Ascending aorta (tissue), 2 donors: ENCODE measurements at regions not wholly inside any gene's neighbourhood (a gene's known extent, or its start where the extent isn't known, plus 50 kb on each side); places are given as distances from the start of the nearest gene placed in this dataset.

Experiments
- DNase-seq, 2 donors: peaks; one replicate each; pipeline ENCODE4 v3.0.0-alpha.2; 2019; ENCODE audit warnings: low spot score in 2 of 2
- H3K27ac ChIP-seq, 2 donors: fragments of 200-600 bp; sonication (generic); one replicate each; pipeline ENCODE4 v1.5.1; 2016 to 2017; ENCODE audit warnings: mild to moderate bottlenecking in 1 of 2
- H3K27me3 ChIP-seq: fragments of 200-600 bp; sonication (generic); one replicate; pipeline ENCODE4 v1.5.1; 2017
- H3K36me3 ChIP-seq, 2 donors: fragments of 200-600 bp; sonication (generic); one replicate each; pipeline ENCODE4 v1.5.1; 2016
- H3K4me1 ChIP-seq, 2 donors: fragments of 200-600 bp; sonication (generic); one replicate each; pipeline ENCODE4 v1.5.1; 2016 to 2017; ENCODE audit warnings: mild to moderate bottlenecking in 1 of 2
- H3K4me3 ChIP-seq, 2 donors: fragments of 200-600 bp; sonication (generic); one replicate each; pipeline ENCODE4 v1.5.1; 2016 to 2017; ENCODE audit warnings: mild to moderate bottlenecking in 1 of 2
- H3K9me3 ChIP-seq, 2 donors: fragments of 200-600 bp; sonication (generic); one replicate each; pipeline ENCODE4 v1.5.1; 2016
- intact Hi-C: fragments of 100-400 bp; cut with DNase I; formaldehyde crosslinking; loops from one replicate; pipeline ENCODE4 v1.15.1; 2023
- TF ChIP-seq, protein P1 (sequence below), 3 experiments: fragments of 200-600 bp in 2 of 3; fragments of 450-650 bp in 1 of 3; sonication (generic) in 2 of 3; IDR thresholded peaks; one replicate each; pipeline ENCODE4 v1.5.1; 2016 to 2019; ENCODE audit warnings: antibody characterized with exemption in 3 of 3, mild to moderate bottlenecking in 1 of 3, moderate library complexity in 1 of 3

DNA sequence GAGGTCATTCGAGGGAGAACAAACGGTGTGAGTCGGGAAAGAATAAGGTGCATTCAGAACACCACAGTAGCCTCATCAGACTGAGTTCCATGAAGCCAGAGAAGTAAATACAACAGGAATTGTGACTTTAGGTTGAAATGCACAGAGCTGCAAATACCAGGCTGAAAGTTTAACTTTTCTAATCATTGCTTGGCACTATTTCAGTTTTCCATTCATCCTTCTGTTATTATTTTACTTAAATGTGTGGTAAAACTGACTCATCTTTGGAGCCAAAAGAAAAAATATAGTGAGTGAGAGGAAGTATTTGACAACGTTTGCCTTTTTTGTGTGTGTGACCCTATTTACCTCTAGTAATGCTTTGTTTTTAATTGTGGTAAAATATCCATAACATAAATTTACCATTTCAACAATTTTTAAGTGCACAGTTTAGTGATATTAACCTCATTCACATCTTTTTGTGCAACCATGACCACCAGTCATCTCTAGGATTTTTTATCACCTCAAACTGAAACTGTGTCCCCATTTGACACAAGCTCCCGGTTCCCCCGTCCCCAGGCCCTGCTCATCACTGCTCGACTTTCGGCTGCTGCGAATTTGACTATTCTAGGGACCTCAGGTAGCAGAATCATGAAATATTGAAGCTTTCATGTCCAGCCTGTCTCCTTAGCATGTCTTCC, 166.8 kb downstream of the HSD17B3 start:
- no peak for DNase-seq

DNA sequence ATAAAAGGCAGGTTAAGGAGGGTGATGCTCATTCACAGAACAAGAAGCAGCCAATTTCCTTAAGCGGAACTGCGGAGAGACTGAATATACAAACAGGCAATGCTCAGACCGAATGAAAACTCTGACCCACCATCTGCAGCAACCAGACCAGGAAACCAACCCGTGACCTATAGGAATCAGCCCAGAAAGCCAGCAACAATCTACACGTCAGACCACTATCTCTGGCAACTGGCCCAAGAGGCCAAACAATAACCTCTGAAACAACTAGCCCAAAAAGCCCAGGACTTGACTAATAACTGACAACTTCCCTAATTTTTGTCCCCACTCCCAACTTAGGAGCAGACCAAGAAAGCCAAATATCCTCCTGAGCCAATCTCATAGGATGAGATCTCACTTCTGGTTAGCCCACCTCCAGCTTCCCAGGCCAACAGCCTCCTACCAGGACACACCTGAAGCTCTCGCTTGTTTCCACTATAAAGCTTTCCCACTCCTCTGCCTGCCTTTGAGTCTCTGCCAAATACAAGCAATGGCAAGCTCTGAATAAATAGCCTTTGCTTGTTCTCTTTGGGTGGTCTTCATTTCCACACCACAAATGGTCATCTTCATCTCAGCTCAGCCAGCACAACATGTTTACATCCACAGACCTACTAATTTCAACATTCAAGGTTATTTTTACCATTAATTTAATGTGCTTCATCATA, 168.5 kb downstream of the HSD17B3 start:
- Histone ChIP-seq H3K36me3 (no peaks in the 10 kb centered on the region), H3K4me1 (peaks cover 0 to 13% of the 10 kb centered on the region in 2 donors), H3K27ac (no peak overlapping the region), H3K27me3 (no peaks in the 10 kb centered on the region), H3K4me3 (no peak overlapping the region), H3K9me3 (no peaks in the 10 kb centered on the region)
- intact Hi-C loops: no loop called here
- DNase-seq: no peak
- TF ChIP-seq, protein P1, sequence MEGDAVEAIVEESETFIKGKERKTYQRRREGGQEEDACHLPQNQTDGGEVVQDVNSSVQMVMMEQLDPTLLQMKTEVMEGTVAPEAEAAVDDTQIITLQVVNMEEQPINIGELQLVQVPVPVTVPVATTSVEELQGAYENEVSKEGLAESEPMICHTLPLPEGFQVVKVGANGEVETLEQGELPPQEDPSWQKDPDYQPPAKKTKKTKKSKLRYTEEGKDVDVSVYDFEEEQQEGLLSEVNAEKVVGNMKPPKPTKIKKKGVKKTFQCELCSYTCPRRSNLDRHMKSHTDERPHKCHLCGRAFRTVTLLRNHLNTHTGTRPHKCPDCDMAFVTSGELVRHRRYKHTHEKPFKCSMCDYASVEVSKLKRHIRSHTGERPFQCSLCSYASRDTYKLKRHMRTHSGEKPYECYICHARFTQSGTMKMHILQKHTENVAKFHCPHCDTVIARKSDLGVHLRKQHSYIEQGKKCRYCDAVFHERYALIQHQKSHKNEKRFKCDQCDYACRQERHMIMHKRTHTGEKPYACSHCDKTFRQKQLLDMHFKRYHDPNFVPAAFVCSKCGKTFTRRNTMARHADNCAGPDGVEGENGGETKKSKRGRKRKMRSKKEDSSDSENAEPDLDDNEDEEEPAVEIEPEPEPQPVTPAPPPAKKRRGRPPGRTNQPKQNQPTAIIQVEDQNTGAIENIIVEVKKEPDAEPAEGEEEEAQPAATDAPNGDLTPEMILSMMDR (IDR thresholded peaks at IDR 0.05): no peak

More for the DNA sequence above, 166.8 kb downstream of the HSD17B3 start:
- intact Hi-C loops: no loop called here
- Histone ChIP-seq H3K4me1 (peaks cover 0 to 31% of the 10 kb centered on the region in 2 donors), H3K27me3 (no peaks in the 10 kb centered on the region), H3K9me3 (no peaks in the 10 kb centered on the region), H3K36me3 (no peaks in the 10 kb centered on the region), H3K27ac (no peak overlapping the region), H3K4me3 (no peak overlapping the region)
- TF ChIP-seq, protein P1 (IDR thresholded peaks at IDR 0.05): no peak

DNA sequence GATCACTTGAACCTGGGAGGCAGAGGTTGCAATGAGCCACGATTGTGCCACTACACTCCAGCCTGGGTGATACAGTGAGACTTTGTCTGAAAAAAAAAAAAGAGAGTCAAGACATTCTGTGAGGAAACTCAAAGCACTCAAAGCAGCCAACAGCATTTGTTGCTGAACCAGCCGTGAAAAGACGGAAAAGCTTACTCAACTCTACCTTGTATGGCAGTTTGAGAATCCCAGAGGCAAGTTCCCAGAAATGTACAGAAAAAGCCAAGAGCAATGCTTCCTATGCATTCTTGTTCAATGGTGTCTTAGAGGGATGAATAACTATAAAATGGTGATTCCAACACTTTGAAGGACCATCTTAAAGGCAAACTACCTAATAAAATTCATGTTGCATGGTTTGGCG, 170.2 kb downstream of the HSD17B3 start:
- Histone ChIP-seq H3K4me1 (peaks cover 0 to 2% of the 10 kb centered on the region in 2 donors), H3K4me3 (no peak overlapping the region), H3K27me3 (no peaks in the 10 kb centered on the region), H3K9me3 (no peaks in the 10 kb centered on the region), H3K36me3 (no peaks in the 10 kb centered on the region), H3K27ac (no peak overlapping the region)
- no peak for DNase-seq
- intact Hi-C loops: no loop called here
- TF ChIP-seq, protein P1 (IDR thresholded peaks at IDR 0.05): no peak

DNA sequence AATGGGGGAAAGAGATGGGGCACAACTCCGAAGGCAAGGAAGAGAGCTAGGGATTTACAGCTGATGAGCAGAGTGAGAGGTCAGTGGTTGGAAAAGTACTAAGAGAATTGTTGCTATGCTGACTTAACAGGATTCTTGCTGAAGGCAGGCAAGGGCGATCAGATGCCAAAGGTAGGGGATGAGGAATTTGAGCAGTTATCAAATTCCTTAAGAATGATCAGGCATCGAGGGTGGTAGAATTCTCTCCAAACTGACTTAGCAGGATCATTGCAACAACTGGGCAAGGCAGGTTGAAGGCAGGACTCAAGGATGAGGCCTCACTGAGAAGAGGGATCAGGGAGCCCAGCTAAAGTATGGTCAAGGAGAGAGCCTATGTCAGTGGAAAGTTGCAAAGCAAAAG, 171.0 kb downstream of the HSD17B3 start:
- Histone ChIP-seq H3K9me3 (no peaks in the 10 kb centered on the region), H3K4me3 (no peak overlapping the region), H3K4me1 (no peaks in the 10 kb centered on the region), H3K27me3 (no peaks in the 10 kb centered on the region), H3K27ac (no peak overlapping the region), H3K36me3 (no peaks in the 10 kb centered on the region)
- TF ChIP-seq, protein P1 (IDR thresholded peaks at IDR 0.05): no peak
- intact Hi-C loops: no loop called here
- no peak for DNase-seq

DNA sequence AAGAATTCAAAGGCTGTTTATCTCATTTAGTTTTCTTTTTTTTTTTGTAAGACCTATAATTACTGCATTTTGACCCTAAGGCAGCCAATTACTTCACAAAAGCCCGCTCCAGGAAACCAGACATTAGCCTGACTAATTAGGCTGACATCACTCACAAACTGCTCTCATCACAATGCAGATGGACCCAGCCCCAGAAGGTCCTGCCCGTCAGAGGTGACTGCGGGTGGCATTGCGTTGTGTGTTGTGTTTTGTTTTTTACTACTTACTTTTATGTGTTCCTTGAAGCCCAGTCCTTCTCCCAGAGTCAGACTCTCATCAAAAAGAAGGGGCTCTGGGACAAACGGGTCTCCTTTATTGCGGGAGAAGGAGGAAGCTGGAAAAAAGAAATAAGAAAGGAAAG, 172.2 kb downstream of the HSD17B3 start:
- Histone ChIP-seq H3K4me3 (no peak overlapping the region), H3K36me3 (no peaks in the 10 kb centered on the region), H3K4me1 (no peaks in the 10 kb centered on the region), H3K9me3 (no peaks in the 10 kb centered on the region), H3K27ac (no peak overlapping the region), H3K27me3 (no peaks in the 10 kb centered on the region)
- DNase-seq: no peak
- intact Hi-C loops: no loop called here
- TF ChIP-seq, protein P1 (IDR thresholded peaks at IDR 0.05): no peak
